Caco-2 (cell line): ENCODE measurements at regions not wholly inside any gene's neighbourhood (a gene's known extent, or its start where the extent isn't known, plus 50 kb on each side); places are given as distances from the start of the nearest gene placed in this dataset.

Source experiments
- BruUV-seq: library from RNA; stranded (reverse); fragments of 400-500 nt; replicated peaks from 2 replicates; lab custom pipeline; 2021; lab: Mats Ljungman, UMichigan
- CTCF ChIA-PET: fragments of 300-600 bp; sonication (Branson Sonifier 250); formaldehyde crosslinking; loops from one replicate; lab custom pipeline; 2022; ENCODE audit warnings: antibody characterized with exemption; lab: Charles Lee
- POLR2A ChIA-PET: fragments of 300-600 bp; sonication (Branson Sonifier 250); formaldehyde crosslinking; loops from one replicate; lab custom pipeline; 2022; ENCODE audit warnings: antibody characterized with exemption; lab: Charles Lee
- DNase-seq, 2 experiments: peaks; one replicate each; pipeline versions ENCODE4 v3.0.0 to v3.0.0-alpha.2; 2020 to 2022
- H3K27me3 ChIP-seq: replicated peaks from 2 replicates; pipeline ENCODE4 v1.6.0; 2011; ENCODE audit warnings: low read length; ENCODE audit not compliant: control insufficient read depth, insufficient read depth
- H3K36me3 ChIP-seq: 2 replicates; pipeline ENCODE4 v1.5.1; 2011; ENCODE audit warnings: low read length; ENCODE audit not compliant: control insufficient read depth, insufficient read depth
- H3K4me1 ChIP-seq: fragments of 250-450 bp; sonication (Bioruptor Pico); 2 replicates; pipeline ENCODE4 v1.5.1; 2020; ENCODE audit warnings: mild to moderate bottlenecking
- H3K4me3 ChIP-seq: 2 replicates; pipeline ENCODE4 v1.5.1; 2011; ENCODE audit warnings: low read depth, mild to moderate bottlenecking, control low read depth, low read length
- H3K9me3 ChIP-seq: fragments of 250-450 bp; sonication (Bioruptor Pico); 2 replicates; pipeline ENCODE4 v1.5.1; 2020; ENCODE audit warnings: mild to moderate bottlenecking, moderate library complexity
- H3K27ac Mint-ChIP-seq: one replicate; pipeline ENCODE4 v1.8.0; 2022; ENCODE audit warnings: mixed read lengths; ENCODE audit not compliant: unreplicated experiment
- H3K27me3 Mint-ChIP-seq: one replicate; pipeline ENCODE4 v1.8.0; 2022; ENCODE audit warnings: mixed read lengths; ENCODE audit not compliant: insufficient read depth, unreplicated experiment
- H3K36me3 Mint-ChIP-seq: one replicate; pipeline ENCODE4 v1.8.0; 2022; ENCODE audit warnings: mild to moderate bottlenecking, mixed read lengths; ENCODE audit not compliant: insufficient read depth, unreplicated experiment
- H3K4me1 Mint-ChIP-seq: one replicate; pipeline ENCODE4 v1.8.0; 2022; ENCODE audit warnings: low read depth, mixed read lengths; ENCODE audit not compliant: unreplicated experiment
- H3K4me3 Mint-ChIP-seq: one replicate; pipeline ENCODE4 v1.8.0; 2022; ENCODE audit warnings: mild to moderate bottlenecking, moderate library complexity, mixed read lengths; ENCODE audit not compliant: unreplicated experiment
- H3K9me3 Mint-ChIP-seq: one replicate; pipeline ENCODE4 v1.8.0; 2022; ENCODE audit warnings: mixed read lengths; ENCODE audit not compliant: unreplicated experiment
- intact Hi-C: fragments of 100-400 bp; cut with micrococcal nuclease; formaldehyde crosslinking; loops from one replicate; pipeline ENCODE4 v1.10.0; 2022; ENCODE audit not compliant: unreplicated experiment
- TF ChIP-seq, protein P1 (sequence below), 2 experiments: fragments of 200-600 bp in 1 of 2; IDR thresholded peaks; 1 replicate in 1 of 2; 2 replicates in 1 of 2; pipeline versions ENCODE4 v1.5.1 to v1.8.0; 2011 to 2022; ENCODE audit warnings: antibody characterized with exemption in 1 of 2, control low read depth in 1 of 2, inconsistent platforms in 1 of 2, low read depth in 1 of 2, low read length in 1 of 2, mild to moderate bottlenecking in 1 of 2, moderate library complexity in 1 of 2; ENCODE audit not compliant: insufficient read depth in 1 of 2, severe bottlenecking in 1 of 2, unreplicated experiment in 1 of 2

DNA sequence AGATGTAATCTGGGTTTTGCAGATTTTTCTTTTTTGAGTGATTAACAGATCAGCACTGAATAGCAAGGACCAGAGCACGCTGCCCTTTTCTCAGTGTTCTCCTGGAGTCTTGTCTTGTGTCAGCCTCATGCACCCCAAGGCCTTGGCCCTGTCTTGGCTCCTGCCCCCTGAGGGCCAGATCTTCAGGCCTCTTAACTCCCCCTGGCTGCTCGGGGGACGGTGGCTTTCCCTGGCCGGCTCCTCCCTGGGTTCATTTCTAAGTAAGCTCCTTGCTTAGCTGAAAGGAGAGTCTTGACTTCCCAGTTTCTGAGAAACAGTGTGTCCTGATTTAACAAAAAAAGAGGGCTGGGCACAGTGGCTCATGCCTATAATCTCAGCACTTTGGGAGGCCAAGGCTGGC lies 1139.3 kb downstream of the BRD1 start:
- Histone ChIP-seq H3K36me3 (no peaks in the 10 kb centered on the region), H3K4me3 (no peak overlapping the region), H3K4me1 (no peaks in the 10 kb centered on the region), H3K9me3 (no peaks in the 10 kb centered on the region), H3K27me3 (no peaks in the 10 kb centered on the region)
- Mint-ChIP-seq H3K9me3 (peaks cover 22% of the 10 kb centered on the region), H3K4me3 (no peak overlapping the region), H3K27ac (no peak overlapping the region), H3K4me1 (no peaks in the 10 kb centered on the region), H3K36me3 (no peaks in the 10 kb centered on the region), H3K27me3 (no peaks in the 10 kb centered on the region)
- POLR2A ChIA-PET: no interaction called here
- TF ChIP-seq, protein P1, sequence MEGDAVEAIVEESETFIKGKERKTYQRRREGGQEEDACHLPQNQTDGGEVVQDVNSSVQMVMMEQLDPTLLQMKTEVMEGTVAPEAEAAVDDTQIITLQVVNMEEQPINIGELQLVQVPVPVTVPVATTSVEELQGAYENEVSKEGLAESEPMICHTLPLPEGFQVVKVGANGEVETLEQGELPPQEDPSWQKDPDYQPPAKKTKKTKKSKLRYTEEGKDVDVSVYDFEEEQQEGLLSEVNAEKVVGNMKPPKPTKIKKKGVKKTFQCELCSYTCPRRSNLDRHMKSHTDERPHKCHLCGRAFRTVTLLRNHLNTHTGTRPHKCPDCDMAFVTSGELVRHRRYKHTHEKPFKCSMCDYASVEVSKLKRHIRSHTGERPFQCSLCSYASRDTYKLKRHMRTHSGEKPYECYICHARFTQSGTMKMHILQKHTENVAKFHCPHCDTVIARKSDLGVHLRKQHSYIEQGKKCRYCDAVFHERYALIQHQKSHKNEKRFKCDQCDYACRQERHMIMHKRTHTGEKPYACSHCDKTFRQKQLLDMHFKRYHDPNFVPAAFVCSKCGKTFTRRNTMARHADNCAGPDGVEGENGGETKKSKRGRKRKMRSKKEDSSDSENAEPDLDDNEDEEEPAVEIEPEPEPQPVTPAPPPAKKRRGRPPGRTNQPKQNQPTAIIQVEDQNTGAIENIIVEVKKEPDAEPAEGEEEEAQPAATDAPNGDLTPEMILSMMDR (IDR thresholded peaks at IDR 0.05; ENCODE audit: insufficient read depth in 1 of 2, low read depth in 1 of 2, low read length in 1 of 2, severe bottlenecking in 1 of 2, unreplicated experiment in 1 of 2): no peak
- DNase-seq: no peak
- CTCF ChIA-PET: no interaction called here
- BruUV-seq: no TSS peak
- intact Hi-C loops: no loop called here

DNA sequence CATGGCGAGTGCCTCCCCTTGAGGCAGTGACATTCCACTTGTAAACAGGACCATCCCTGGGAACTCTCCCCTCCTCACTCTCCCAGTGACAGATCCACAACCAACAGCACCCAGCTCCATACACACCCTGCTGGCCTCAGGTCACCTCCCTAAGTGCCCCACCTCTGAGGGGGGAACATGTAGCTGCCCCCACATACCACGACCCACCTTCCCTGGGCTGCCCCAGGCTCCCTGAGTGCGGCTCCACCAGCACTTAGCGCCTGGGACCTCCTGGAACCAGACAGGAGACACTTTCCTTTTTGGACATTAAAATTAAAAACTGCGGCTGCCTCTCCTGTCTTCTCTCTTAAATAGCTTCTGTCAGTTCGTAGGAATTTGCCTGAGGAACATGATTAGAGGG lies 1140.1 kb downstream of the BRD1 start:
- no peaks in the 10 kb centered on the region for H3K27me3 ChIP-seq
- no peaks in the 10 kb centered on the region for H3K27me3 Mint-ChIP-seq
- POLR2A ChIA-PET: no interaction called here
- H3K4me1 Mint-ChIP-seq: no peaks in the 10 kb centered on the region
- DNase-seq: no peak
- H3K36me3 ChIP-seq: no peaks in the 10 kb centered on the region
- TF ChIP-seq, protein P1 (IDR thresholded peaks at IDR 0.05; ENCODE audit: insufficient read depth in 1 of 2, low read depth in 1 of 2, low read length in 1 of 2, severe bottlenecking in 1 of 2, unreplicated experiment in 1 of 2): no peak
- no peaks in the 10 kb centered on the region for H3K4me1 ChIP-seq
- no peak overlapping the region for H3K4me3 ChIP-seq
- no peaks in the 10 kb centered on the region for H3K36me3 Mint-ChIP-seq
- intact Hi-C loops: no loop called here
- no peak overlapping the region for H3K4me3 Mint-ChIP-seq
- H3K9me3 ChIP-seq: no peaks in the 10 kb centered on the region
- CTCF ChIA-PET: no interaction called here
- no peak overlapping the region for H3K27ac Mint-ChIP-seq
- BruUV-seq: no TSS peak
- peaks cover 22% of the 10 kb centered on the region for H3K9me3 Mint-ChIP-seq

DNA sequence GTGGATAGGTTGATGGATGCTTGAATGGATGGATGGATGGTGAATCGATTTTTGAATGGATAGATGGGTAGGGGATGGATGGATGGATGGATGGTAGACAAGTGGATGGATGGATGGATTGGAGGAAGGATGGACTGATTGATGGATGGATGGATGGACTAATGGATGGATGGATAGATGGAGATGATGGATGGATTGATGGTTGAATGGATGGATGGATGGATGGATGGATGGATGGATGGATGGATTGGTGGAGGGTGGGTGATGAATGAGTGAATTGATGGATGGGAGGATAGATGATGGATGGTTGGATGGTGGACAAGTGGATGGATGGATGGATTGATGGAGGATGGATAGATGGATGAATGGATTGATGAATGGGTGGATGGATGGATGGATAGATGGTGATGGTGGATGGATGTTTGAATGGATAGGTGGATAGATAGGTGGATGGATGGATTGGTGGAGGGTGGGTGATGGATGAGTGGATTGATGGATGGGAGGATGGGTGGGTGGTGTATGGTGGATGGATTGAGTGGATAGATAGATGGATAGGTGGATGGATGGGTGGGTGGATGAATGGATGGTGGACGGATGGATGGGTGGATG lies 1140.9 kb downstream of the BRD1 start:
- H3K9me3 Mint-ChIP-seq: peaks cover 22% of the 10 kb centered on the region
- POLR2A ChIA-PET: no interaction called here
- Histone ChIP-seq H3K9me3 (no peaks in the 10 kb centered on the region), H3K4me1 (no peaks in the 10 kb centered on the region), H3K4me3 (no peak overlapping the region), H3K36me3 (no peaks in the 10 kb centered on the region), H3K27me3 (no peaks in the 10 kb centered on the region)
- intact Hi-C loops: no loop called here
- CTCF ChIA-PET: no interaction called here
- H3K4me3 Mint-ChIP-seq: no peak overlapping the region
- TF ChIP-seq, protein P1 (IDR thresholded peaks at IDR 0.05; ENCODE audit: insufficient read depth in 1 of 2, low read depth in 1 of 2, low read length in 1 of 2, severe bottlenecking in 1 of 2, unreplicated experiment in 1 of 2): no peak
- H3K4me1 Mint-ChIP-seq: no peaks in the 10 kb centered on the region
- DNase-seq: no peak
- BruUV-seq: no TSS peak
- no peaks in the 10 kb centered on the region for H3K36me3 Mint-ChIP-seq
- no peak overlapping the region for H3K27ac Mint-ChIP-seq
- H3K27me3 Mint-ChIP-seq: no peaks in the 10 kb centered on the region
